ENCODE measurements at regions not wholly inside any gene's neighbourhood (a gene's known extent, or its start where the extent isn't known, plus 50 kb on each side); places are given as distances from the start of the nearest gene placed in this dataset.

DNA sequence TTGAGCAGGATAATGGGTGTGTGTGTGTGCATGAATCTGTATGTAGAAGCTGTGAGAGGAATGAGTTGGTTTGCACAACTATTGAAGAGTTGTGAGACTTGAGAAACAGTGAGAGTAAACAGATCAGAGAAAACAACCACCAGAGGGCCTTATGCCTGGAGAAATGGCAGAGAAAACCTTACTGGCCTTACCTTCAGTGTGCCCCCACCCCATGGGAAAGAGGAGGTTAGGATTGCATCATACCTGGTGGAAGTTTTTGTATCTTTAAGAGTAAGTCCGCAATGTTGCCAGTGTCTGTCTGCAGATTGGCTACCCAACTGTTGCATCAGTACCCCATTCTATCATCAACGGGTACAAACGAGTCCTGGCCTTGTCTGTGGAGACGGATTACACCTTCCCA lies 1909.4 kb upstream of the WWC1 start:
- no peak for DNase-seq (ENCODE audit: low spot score)
- intact Hi-C loops (cut with DNase I): no loop called here
- ATAC-seq: no peak

DNA sequence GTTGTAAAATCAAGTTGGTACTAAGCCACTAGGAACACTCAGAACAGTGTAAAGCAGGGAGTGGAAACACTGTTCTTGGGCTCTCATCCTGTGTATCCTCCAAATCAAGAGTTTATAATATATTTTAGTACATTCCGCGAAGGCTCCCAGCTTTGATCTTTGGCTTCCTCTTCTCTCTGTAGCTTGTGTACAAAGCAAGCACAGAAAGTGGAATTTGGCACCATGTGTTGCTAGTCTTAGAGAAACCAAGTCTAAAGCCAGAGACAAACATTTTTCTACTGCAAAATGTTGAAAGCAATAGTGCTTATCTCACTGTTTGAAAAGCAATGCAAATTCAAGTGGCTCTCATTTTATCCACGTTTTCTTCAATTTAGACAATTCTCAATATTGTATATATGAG lies 1893.3 kb upstream of the WWC1 start:
- intact Hi-C loops (cut with DNase I): no loop called here
- ATAC-seq (no peak), DNase-seq (ENCODE audit: low spot score) (no peak)

DNA sequence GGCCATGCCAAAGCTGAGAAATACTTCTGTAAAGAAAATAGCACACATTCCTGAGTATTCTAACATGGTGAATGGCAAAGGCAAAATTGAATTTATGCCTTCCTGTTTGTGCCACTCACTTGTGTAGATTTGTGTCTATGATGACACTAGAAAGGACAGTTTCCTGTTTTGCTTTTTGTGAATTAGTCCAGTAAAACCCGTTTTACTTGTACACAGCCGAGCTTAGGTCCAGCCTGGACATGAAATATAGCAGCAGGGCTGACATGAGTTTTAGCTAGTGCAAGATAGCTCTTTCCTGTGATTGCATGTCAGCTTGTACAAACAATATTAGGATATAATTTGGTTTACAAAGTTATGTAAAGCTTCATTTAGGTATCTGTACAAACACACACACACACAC lies 1891.7 kb upstream of the WWC1 start:
- ATAC-seq: no peak
- intact Hi-C loops (cut with DNase I): no loop called here
- no peak for DNase-seq (ENCODE audit: low spot score)

DNA sequence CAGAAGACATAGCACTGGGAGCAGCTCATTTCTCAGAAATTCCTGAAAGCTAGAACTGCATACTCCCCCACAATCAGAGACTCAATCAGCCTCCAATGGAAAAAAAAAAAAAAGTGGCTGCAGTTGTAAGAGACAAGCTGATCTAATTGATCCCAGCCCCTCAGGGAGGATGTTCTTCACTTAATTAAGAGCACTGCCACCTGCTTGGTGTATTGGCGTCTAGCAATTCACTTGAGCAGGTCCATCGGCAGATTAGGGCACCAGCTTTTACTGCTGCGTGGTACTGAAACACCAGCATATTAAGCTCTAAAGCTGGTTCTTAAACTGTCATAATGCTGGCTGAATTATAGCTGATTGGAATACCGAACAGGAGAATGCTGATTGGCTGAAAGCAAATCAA lies 1890.1 kb upstream of the WWC1 start:
- intact Hi-C loops (cut with DNase I): no loop called here
- no peak for ATAC-seq
- DNase-seq (ENCODE audit: low spot score): no peak

DNA sequence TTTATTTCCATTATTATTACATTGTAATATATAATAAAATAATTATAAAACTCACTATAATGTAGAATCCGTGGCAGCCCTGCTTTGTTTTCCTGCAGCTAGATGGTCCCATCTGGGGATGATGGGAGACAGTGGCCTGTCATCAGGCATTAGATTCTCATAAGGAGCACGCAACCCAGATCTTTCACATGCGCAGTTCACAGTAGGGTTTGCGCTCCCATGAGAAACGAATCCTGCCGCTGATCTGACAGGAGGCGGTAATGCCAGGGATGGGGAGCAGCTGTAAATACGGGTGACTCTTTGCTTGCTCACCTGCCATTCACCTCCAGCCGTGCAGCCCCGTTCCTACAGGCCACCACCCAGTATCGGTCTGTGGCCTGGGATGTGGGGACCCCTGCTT lies 1879.3 kb upstream of the WWC1 start:
- intact Hi-C loops (cut with DNase I): no loop called here
- DNase-seq (ENCODE audit: low spot score) (no peak), ATAC-seq (no peak)

DNA sequence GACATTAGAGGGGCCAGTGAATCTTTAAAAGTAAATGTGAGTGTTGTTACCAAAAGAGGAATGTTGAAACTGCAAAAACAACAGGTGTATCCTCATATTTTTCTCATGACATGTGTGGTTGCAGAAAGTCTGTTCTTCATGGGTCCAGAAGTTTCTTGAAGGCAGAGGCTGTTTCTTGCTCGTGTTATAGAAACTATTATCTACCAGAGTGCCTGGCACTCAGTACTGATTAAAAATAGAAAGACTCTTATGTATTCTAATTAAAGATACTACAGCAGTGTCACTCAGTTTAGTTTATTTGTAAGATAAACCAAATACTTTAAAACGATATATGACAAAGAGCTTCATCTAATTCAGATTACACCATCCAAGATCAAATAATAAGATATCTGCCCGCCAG lies 1864.2 kb upstream of the WWC1 start:
- no peak for ATAC-seq
- intact Hi-C loops (cut with DNase I): no loop called here
- no peak for DNase-seq (ENCODE audit: low spot score)

DNA sequence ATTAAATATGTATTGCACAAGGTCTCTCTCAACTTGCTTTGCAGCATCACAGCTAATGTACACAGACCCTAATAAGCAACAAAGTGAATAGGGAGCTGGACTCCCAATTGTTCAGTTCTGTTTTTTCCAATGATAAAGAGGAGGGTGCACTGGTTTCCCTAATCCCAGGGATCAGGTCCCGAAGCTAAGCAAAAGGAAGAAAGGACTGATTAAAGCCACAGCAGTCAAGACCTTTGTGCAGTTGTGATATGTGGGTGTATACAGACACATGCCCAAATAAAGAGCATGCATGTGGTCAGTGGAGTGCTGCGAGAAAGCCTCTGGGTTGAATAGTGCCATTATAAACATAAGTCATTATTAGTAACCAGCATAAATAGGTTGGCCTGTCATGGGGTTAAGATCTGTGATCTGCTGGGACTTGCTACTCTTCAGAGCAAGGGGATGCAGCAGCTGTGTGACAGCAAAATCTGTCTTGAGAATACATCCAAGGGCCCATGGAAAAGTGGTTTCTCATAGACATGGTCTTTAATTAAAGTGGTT lies 1863.1 kb upstream of the WWC1 start:
- DNase-seq (ENCODE audit: low spot score) (no peak), ATAC-seq (no peak)
- intact Hi-C loops (cut with DNase I): no loop called here

DNA sequence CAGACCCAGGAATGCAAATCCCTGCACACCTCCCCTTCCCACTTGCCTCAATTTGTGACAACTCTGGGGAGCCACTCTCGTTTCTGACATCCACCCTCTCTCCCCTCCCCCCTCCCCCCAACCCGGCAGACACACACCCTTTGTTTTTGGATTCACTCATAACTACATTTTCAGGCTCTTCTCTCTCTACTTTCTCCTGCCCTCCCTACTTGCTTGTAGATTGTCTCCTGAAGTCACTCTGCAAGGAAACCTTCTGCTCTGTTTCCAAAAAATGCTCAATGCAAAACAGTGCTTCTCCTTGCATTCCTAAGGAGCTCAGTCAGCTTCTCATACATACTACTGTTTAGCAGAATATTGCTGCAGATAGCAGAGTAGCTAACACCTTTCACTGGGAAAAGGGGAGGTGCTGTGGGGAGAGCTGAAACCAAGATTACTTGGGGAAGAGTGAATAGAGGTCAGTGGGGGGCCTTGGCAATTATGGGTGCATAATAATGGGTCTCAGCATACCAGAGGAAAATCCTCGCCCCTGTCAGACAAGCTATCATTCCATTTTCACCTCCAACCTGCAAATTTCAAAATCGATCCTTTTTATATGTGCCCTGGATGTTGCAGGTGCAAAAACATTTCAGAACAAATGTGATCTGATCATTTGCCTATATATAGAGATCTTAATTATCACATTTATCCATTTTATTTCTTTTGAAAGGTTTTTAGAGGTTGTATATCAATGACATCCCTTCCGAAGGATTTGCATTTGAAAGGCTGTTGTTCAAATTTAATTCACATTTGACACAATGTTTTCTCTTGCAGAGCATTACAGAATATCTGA lies 1860.7 kb upstream of the WWC1 start:
- DNase-seq (ENCODE audit: low spot score) (no peak), ATAC-seq (no peak)
- intact Hi-C loops (cut with DNase I): no loop called here

DNA sequence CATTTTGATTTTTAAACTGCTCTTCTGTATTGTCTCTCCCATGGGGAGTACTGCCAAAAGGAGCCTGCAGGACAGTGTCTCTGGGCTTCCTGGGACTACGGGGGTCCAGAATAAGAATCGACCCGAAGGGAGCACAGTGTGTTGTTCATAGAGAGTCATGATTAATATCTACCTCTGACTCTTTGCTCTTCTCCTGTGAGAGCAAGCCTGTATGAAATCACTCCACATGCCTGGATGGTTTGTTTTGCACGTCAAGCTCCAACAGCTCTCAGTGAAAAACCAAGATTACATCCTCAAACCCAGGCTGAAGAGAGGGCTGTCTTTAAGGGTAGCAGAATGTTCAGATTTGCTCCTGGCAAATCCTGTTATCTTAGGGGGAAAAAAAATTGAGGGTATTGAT lies 1860.0 kb upstream of the WWC1 start:
- ATAC-seq: no peak
- no peak for DNase-seq (ENCODE audit: low spot score)
- intact Hi-C loops (cut with DNase I): no loop called here

DNA sequence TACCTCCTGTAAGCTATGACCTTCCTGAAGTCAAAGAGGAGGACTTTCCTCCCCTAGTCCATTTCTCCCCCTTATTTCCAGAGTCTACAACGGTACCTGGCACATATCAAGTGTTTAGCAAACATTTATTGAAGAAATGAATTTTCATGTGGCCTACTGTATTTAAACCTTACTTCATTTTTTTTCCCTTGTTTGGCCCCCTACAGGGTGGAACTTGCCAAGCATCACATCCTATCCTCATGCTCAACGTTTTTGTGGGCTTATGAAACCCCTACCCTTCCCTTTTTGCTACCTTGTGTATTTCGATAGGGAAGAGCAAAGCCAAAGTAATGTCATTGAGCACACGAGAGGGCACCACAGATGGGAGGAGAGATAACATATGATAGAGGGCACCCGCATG lies 1857.8 kb upstream of the WWC1 start:
- no peak for DNase-seq (ENCODE audit: low spot score)
- ATAC-seq: no peak
- intact Hi-C loops (cut with DNase I): no loop called here

DNA sequence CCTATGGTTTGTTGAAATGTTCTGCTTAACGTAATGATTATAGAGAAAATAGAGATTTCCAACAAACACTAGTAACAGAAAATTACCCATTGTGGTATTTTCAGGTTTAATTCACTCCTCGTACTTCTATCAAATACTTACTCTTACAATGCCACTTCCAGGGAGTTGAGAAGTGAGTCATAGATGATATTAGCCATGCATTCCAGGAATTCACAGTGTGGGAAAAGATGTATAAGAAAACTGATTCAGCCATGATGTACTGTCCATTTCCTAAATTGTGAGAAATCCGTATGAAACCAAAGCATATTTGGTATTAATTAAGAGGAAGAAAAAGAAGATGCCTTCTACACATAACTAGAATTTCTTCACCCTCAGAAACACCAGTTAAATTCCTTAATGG lies 1854.6 kb upstream of the WWC1 start:
- no peak for ATAC-seq
- intact Hi-C loops (cut with DNase I): no loop called here
- DNase-seq (ENCODE audit: low spot score): no peak

DNA sequence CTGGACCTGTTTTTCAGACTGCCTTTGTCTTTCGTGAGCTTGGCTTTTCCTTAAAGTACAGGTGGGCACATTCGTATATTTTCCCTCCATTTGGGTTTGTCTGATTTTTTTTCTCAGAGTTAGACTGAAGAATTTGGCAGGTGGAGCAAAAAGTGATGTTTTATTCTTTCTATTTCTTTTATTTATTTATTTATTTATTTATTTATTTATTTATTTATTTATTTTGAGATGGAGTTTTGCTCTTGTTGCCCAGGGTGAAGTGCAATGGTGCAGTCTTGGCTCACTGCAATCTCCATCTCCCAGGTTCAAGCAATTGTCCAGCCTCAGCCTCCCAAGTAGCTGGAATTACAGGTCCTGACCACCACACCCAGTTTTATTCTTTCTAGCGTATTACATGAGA lies 1805.1 kb upstream of the WWC1 start:
- ATAC-seq: no peak
- intact Hi-C loops (cut with DNase I): no loop called here
- DNase-seq (ENCODE audit: low spot score): no peak

DNA sequence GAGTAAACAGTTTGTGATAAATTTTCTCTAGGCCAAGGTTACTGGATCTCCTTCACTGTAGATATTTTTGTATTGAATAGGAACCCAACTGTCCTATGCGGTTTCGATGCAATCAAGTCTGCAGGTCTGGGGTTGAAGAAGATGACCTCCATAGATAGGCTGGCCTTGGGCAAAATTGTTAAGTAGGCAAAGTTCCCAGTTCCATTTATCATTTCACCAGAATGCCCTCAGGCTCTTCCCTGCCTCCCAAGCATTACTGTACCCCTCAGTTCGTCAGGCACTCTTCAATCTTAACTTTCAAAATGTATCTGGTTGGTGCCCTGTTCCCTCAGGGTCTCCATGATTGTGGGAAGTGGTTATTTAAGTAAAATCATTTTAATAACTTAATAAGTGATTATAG lies 1802.9 kb upstream of the WWC1 start:
- no peak for DNase-seq (ENCODE audit: low spot score)
- no peak for ATAC-seq
- intact Hi-C loops (cut with DNase I): no loop called here

DNA sequence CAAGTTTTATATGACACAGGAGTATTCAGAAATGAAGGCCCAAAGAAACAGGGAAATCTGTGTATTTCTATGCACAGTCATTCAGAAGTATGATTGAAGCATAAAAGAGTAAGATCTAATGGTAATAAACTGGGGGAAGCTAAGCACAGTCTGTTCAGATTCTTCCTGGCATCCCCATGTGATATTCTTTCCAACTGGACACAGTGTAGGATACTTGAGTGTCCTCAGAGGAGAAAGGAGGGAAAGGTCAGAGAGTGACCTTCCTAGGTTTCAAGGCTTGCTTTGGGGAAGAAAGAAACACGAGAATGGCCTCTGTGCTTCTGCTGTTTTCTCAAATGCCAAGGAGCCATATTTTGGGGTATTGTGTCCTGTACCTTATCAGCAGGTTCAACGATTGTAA lies 1798.4 kb upstream of the WWC1 start:
- ATAC-seq: peak; percentile 88
- DNase-seq (ENCODE audit: low spot score): no peak
- intact Hi-C loops (cut with DNase I): no loop called here

DNA sequence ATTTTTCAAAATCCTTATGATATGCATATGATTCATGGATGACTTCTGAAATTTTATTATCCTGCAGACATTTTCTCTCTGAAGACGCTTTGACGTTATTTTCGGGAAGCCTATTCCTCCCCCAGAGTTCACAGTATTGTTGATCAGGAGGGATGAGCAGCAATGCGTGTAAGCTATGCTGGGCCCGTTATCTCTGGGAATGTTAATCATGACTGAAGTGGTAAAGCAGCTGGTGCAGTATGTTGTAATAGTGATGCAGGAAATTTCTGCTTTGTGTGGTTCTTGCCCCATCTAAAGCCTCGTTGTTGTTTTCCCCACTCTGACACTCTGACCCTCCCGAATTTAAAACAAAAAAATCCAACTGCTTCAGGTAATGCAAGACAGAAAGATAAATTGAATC lies 1797.8 kb upstream of the WWC1 start:
- no peak for DNase-seq (ENCODE audit: low spot score)

DNA sequence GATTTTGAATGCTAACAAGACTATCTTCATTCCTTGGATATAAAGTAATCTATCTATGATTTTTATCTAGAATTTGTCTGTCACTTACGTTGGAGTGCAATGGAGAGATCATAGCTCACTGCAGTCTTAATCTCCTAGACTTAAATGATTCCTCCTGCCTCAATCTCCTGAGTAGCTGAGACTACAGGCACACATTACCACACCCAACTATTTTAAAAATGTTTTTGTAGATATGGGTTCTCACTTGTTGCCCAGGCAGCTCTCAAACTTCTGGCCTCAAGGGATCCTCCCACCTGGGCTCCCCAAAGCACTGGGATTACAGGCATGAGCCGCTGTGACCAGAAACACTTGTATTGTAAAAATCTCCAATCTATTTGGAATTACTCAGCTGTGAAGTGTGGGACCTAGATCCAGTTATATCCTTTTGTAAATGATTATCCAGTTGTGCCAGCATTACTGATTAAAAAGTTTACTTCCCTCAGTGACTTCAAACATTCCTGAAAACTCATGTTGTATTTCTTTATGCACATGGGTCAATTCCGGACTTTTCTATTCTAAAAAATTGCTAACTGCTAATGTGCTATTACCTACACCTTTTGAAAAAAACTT lies 1793.8 kb upstream of the WWC1 start:
- ATAC-seq: no peak
- intact Hi-C loops (cut with DNase I): no loop called here

More for the DNA sequence above, 1797.8 kb upstream of the WWC1 start:
- intact Hi-C loops (cut with DNase I): no loop called here
- ATAC-seq: peak; percentile 51

DNA sequence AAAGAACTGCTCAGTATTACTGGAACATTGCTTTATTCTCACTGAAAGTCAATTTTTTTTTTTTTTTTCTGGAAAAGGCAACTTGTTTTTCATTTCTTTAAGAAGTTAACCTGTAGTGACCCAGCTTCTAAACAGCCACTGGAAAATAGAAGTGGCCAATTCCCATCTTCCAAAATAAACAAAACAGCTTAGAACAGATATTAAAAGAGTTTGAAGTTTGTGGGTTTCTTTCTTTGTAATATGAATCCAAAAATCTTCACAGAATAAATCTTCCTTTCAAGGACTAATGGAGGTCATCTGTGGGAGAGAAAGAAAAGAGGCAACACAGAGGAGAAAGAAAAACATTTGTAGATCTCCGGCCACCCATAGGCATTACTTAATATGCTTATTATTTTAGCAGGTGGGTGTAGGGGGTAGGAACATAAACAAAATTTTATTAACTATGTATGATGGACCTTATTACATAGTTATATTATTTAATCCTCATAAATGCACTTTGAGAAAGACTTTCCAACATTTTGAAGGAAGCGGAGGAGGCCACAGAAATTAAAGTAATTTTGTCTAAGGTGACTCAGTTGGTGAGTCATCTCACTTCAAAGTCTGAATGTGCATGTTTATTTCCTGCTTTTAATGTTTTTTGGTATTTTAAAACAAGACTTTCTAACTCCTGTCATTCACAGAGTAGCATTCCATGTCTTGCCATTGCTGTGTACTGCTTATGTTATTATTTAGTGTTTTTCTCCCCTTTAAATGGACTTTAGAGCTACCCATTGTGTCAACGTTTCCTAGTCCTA lies 1791.8 kb upstream of the WWC1 start:
- DNase-seq (ENCODE audit: low spot score) (no peak), ATAC-seq (peak; percentile 89)
- intact Hi-C loops (cut with DNase I): no loop called here

More for the DNA sequence above, 1793.8 kb upstream of the WWC1 start:
- no peak for DNase-seq (ENCODE audit: low spot score)

DNA sequence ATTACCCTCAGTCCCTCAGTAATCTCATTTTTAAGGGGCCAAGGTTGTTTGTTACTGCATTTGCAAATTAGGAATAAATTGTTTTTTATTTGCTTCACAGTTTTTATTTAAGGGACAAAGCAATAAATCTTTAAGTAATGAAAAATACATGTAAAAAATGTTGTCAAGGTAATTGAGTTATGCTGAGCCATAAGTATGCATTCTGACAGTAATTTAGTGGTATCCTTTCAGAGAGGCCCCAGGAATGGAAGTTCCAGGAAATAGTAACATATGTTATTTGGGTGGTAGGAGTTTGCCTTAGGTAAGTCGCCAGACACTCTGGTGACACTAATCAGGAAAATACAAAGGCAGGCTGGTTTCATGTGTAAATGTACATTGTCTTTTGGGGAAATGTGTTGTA lies 1787.9 kb upstream of the WWC1 start:
- ATAC-seq (no peak), DNase-seq (ENCODE audit: low spot score) (no peak)
- intact Hi-C loops (cut with DNase I): no loop called here

DNA sequence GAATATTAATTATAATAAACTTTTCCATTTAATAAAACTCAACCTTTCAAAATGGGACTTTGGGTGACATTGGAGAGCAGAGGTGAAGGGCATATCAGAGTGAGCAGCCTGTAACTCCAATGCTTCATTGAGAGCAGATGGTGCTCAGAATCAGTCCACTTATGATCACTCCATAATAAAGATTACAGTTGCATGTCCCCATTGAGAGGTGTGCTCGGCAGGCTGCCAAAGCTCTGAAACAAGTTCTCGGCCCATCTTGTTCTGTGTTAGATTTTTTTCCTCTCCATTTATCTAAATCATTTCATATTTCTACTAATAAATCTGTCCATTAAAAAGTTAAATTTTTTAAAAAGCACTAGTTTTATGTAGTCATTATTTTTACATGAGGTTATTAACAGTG lies 1786.4 kb upstream of the WWC1 start:
- ATAC-seq: no peak
- DNase-seq (ENCODE audit: low spot score): no peak
- intact Hi-C loops (cut with DNase I): no loop called here

DNA sequence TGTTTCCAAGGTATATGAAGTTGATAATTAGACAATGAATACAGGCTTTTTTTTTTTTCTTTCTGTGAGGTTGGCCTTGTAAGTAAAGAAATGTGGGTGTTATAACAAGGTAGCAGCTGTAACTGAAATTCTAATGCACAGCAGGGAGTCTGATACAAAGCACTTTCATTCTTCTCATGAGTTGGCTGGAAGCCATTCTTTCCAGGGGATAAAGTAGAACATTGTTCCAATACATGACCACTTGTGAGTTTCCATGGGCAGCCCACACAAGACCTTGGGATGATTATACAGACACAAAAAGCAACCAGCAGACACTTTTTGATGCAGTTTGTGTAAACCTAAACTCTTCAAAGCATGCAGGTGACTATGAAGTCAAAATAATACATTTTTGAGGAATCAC lies 1785.9 kb upstream of the WWC1 start:
- intact Hi-C loops (cut with DNase I): no loop called here
- ATAC-seq: no peak
- DNase-seq (ENCODE audit: low spot score): no peak

All from sciatic nerve (tissue), 2 donors.